Putamen (tissue), 1 donor: ENCODE measurements at regions not wholly inside any gene's neighbourhood (a gene's known extent, or its start where the extent isn't known, plus 50 kb on each side); places are given as distances from the start of the nearest gene placed in this dataset.

Source experiments
- DNase-seq: peaks from one replicate; pipeline ENCODE4 v3.0.0-alpha.2; 2016; ENCODE audit warnings: low spot score

DNA sequence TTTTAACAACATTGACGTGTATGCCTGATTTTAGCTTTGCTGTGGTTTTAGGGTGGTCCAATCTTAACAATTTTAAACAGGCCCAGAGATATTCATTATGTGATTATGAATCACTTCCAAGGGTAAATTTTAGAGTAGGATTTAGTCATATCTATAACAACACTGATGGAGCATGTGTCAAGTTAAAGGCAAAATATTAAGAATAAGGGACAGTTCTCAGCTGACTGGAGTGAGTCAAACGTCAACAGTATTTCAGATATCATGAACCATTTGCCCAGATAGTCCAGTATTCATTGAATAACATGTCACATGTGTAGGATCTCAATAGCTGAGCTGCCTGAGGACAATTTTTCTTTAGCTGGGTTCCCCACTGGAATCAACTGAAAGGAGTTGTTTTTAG, 61.3 kb upstream of the VCX2 start:
- no peak for DNase-seq

DNA sequence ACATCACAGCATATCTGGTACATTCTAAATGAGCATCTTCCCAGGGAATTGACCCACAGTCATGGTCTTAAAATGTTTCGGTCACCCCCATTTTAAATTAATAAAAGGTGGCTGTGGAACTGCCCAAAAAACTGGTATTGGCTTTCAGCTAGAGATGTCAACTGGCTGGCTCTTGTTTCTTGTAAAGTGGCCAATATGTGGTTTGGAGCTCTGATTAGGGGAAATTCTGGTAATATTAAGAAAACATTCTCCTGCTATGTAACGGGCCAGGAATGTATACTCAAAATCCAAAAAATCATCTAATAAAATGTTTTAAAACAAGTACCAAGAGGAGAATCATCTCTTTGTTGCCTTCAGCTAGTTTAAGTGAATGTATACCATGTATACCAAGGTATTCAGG, 62.0 kb upstream of the VCX2 start:
- DNase-seq = no peak

DNA sequence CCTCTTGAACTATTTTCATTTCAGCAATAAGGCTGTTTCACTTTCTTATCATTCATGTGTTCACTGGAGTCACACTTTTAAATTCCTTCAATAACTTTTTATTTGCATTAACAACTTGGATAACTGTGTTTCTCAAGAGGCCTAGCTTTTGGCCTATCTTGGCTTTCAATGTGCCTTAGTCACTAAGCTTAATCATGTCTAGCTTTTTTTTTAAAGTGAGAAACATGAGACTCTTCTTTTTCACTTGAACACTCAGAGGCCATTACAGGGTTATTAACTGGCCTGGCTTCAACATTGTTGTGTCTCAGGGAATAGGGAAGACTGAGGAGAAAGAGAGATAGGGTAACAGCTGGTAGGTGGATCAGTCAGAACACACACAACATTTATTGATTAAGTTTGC, 64.0 kb upstream of the VCX2 start:
- DNase-seq = no peak

DNA sequence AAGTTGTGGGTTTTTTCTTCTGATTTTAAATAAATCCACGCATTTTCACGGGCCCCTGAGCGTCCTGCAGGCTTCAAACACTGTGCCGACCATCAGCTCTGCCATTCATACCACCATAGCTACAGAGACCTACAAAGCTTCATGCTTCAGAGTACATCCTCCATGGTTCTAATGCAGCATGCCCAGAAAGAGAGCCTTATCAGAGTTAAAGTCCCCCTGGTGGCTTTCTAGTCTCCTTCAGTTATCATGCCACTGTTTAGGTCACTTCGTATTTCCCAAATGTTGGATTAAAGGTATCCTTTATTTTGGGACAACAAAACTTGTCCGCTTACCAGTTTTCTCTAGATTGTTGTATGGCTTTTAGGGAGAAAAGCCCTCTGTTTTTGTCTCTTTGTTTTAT, 66.7 kb upstream of the VCX2 start:
- DNase-seq = no peak

DNA sequence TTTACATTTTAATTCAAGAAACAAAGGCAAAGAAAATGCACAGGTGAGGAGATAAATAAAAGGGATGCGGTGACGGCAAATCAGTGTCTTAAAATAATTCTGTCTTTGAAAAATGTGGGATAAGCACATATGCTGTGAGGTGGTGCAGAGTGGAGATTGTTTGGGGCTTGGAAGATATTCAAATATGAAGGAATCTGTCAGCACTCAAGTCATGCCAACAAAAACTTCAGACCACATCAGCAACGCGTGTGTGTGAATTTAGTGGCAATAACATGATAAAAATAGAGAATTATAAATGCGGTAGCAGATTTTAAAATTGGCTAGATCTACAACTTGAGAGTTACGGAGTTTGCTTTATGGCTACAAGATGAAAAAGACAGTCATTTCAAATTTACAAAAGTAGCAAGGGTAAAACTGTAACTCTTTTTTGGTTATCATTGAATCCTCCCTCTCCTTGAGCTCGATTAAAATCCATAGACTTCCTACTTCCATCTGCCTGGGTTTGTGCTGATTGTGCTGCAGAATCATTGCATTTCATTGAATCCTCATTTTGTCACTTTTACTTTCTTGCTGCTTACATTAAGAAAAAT, 71.5 kb upstream of the VCX2 start:
- no peak for DNase-seq

DNA sequence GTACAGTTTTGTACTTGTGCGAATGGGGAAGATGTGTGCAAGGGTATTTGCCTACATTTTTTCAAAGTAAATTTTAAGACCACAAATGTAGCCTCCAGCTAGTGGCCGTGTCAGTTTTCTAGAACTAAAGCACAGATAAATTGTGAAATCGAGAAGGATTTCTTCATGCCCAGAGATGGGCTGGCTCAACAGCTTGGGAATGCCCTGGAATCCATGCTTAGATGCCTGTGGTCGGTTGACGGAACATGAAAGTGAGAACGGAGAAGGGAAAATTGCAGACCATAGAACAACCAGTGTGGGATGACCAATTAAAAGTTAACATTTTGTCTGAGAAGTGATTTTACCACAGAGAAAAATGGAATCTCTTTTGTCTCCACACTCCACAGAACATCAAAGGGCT, 73.2 kb upstream of the VCX2 start:
- DNase-seq = no peak

DNA sequence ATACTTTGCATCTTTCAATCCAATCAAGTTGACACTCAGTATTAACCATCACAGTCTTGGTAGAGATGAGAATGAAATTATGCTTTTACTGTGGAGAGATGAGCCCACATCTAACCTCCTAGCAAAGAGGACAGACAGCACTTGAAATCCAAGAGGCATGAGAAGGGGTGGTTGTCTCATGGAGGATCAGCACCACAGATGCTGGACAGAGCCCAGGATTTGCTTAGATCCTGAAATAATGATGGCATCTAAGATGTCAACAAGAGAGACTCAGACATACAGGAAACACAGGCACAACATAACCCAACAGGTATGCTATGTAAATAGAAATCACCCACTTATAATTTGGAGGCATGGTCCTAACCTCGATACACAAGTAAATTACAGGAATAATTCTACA, 74.3 kb upstream of the VCX2 start:
- no peak for DNase-seq

DNA sequence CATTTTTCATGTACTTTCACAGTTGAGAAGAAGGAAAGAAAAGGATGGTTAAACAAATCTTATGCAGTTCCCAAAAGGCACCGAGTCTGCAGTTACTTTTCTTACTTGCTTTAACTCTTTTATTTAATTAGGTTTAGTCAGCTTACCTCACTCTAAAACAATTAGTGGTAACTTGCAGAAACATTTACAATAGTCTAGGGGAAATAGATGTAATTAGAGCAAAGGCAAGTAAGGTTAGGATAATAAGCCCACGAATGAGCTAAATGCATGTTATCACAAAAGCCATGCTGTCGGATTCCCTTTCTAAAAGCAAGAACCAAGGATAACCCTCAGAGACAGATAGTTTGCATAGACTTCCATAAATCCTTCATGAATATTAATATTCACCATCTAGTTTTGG, 82.0 kb upstream of the VCX2 start:
- DNase-seq = no peak

DNA sequence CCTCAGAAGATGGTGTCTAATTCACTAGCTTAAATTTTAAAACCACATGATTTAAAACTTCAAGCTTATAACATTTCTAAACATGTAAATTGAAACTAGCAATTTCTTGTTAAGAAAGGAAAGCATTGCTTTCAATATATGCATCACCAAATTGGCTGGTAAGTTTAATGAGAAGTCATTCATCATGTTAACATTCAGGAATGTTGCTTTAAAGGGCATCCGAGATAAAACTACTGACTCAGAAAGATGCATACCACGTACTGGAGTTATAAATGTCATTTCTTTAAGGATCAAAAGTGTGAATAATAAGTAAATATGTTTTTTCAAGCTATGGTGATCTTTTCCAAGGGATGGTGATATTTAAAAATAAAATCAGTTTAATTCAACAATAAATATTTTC, 83.3 kb upstream of the VCX2 start:
- no peak for DNase-seq

DNA sequence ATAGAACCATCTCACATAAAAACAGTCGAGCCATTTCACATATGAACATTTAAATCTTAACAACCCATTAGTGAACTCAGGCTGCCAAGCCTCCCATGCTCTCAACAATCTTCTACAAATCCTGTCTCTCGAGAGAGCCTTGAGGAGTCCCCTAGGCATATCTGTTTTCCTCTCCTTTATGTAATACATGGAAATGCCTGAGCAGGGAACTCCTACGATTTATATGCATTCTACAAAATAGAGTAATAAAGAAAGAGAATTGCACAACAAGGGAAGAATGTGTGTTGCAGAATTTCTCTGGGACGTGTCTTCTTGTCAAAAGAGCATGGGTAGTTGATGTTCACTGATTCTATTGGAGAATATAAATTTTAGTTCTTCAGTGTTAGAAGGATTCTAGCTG, 101.8 kb upstream of the VCX2 start:
- DNase-seq = no peak

DNA sequence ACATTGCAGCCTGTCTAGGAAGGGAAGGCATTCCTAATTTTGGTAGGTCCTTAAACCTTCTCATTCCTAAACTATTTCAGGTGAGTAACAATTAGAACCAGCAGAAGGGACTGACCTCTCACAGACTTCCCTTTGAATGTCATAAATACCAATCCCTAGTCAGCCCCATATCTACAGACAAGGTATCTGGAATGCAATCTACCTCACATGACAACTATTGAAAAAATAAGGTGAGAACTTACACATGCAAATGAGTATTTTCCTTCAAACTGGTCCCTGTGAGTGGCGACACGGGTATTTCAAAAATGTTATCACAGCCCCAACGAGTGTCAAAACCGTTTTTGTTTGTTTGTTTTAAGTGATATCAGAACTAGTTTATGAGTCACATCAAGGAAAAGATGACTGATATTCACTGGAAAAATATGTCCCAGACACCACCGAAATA, 102.4 kb upstream of the VCX2 start:
- no peak for DNase-seq

DNA sequence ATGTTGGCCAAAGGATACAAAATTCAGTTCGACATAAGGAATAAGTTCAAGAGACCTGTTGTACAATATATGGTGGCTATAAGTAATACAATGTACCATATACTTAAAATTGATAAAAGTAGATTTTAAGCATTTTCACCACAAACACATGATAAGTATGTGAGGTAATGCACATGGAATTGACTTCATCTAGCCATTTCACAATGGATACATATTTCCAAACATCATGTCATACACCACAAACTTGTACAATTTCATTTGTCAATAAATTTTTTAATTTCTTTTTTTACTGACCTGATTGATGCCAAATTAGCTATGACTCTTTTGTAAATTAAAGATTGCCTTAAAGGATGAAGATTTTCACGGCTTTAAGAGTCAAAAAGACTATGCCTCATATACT, 103.1 kb upstream of the VCX2 start:
- no peak for DNase-seq

DNA sequence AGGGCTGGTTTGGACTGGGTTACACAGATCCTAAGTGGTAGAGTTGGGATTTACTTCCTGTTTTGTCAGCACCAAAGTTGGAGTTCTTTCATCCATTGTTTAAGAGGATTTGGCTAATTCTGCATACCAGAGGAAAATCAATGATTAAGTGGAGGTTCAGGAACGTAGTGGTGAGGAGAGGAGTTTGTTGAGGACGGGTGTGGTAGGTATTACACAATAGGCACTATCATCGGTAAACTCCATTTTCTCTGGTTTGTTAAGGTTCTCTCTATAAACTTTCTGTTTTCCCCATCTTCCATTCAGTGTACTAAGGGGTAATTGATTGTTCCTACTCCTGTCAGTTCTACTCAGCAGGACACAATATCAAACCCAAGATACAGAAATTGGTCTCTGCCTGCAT, 107.5 kb upstream of the VCX2 start:
- DNase-seq = no peak

DNA sequence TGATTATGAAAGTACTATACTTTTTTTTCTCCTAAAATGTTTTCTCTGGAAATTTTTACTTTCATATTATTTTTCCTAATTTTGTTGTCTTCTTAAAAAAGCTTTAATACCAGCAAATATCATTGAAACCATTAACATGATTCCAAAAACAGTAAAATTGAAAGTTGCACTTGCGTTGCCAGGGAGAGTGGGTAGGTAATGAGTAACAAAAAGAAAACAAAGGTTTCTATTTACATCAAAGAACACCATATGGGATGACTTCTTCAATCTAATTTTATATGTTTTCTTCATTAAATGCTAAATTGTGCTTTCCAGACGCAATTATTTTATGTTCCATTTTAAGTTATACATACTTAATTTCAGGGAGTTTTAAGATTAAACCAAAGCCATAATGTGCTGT, 108.3 kb upstream of the VCX2 start:
- no peak for DNase-seq

DNA sequence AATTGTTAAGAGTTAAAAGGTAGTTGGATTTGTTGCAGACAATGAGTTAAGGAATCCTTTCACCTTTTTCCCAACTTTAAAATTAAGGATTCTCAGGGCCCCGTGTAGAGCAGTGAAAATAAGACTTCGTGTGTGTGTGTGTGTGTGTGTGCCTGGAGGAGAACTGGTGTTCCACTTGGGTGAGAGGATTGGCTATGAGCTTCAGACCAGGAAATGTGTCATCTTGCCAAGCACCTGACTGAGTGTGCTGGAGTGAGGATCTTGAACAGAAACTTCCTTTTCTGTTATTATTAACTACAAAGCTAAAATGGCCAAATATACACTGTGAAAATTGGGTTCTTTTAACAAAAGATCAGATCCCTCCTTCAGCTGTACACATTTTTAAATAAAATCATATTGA, 113.1 kb upstream of the VCX2 start:
- no peak for DNase-seq

DNA sequence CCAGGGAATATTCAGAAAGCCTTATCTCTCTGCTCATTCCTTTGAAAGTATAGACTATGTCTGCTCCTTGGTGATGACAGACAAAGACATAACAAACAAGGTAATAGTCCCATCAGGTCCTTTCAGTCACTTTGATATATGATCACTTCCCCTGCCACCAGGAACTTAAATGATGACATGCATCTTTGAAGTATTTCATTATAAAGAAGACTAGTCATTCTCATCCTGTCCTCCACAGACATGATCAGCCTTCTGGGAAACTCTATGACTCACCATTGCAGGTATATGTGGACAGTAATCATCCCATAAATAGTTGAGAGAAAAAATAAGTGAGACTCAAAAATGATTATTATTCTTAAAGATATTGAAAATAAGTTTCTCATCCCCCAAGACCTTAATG, 117.5 kb upstream of the VCX2 start:
- no peak for DNase-seq

DNA sequence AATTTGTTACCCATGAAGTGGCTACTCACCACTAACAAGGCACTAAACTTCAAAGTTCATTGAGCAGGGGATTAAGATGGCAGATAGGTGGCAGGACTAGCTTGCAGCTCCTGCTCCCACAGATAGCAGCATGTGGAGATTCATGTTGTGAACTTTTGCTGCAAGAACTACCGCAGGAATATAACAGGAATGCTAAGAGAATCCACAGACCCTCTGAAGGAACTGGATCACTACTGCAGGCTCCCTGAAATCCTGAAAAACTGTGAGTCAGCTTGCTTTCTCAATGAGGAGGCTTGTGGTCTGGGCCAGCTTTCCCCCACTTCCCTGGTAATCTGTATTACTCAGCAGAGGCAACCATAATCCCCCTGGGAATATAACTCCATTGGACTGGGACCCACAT, 118.5 kb upstream of the VCX2 start:
- no peak for DNase-seq

DNA sequence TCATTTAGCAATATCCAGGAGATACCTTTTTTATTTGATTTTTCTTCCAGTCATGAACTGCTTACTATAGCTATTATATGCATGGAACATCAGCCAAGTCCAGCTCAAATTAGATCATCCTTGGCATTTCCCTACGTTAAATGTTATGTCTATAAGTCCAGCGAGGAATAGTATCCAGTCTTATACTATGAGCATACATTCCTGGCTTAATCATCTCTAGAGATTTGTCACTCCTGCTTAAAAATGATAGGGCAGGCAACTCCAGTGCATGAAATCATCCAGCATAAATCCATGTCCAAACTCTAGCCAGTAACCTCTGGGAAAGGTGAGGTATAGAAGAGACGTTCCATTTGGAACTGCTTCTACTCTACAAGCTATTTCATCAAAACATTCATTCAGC, 126.7 kb upstream of the VCX2 start:
- no peak for DNase-seq

DNA sequence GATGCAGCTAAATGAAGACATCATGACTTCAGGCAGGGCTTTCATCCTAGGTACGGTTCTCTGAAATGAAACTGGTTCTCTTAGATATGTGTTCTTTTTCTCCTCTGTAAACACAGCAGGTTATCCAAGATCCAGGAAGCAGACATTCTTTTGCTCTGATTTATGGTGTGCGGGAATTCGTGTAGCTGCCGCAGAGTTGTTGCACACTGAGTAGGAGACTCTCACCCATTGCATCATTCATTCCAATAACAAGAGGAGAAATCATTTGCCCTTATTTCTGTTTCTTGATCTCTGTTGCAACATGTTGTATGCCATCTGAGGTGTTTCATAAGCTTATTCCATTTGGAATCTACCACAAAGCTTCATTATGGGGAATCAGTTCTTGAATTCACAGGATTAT, 133.6 kb upstream of the VCX2 start:
- DNase-seq = no peak

DNA sequence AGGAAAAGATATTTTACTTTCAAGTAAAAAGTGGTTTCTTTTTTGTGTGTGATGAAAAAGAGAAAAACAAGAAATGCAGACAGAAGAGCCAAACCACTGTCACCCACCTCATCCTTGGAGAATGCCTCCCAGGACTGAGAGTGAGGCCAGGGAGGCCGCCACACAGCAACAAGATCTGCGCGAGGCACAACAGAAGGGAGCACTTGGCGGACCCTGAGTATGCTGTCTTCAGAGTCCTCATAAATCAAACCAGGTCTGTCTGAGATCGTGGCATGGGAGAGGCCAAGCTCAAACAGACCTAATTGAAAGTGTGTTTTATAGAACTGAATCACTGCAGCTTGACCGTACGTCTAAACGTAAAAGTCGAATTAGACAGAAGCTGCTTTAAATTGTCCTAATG, 134.3 kb upstream of the VCX2 start:
- no peak for DNase-seq

DNA sequence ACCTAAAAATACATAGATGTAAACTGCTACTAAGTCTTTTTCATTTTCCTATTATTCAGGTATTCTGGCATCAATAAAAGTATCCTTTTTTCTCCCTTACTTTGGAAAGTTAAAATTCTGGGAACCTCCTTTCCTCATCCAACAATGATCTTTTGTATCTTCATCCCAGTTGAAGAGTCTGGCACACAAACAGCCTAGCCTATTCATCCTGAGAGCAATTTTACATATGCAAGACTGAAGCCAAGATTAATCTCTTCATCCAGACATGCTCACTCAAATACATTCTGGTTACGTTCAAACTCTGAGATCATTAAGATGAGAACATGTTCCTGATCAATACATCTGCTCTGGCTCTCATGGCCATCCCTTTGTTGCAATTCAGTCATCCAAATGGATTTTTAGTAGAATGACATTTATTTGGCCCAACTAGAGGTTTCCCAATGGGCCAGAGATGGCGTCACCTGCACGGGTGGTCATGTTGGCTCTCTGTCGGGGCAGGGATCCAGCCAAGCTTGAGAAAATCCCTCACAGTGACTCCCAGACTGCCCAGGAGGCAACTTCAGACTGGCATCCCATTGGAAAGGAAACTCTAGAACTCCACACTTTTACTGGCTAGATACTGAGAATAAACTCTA, 135.3 kb upstream of the VCX2 start:
- peak; percentile 27 for DNase-seq

DNA sequence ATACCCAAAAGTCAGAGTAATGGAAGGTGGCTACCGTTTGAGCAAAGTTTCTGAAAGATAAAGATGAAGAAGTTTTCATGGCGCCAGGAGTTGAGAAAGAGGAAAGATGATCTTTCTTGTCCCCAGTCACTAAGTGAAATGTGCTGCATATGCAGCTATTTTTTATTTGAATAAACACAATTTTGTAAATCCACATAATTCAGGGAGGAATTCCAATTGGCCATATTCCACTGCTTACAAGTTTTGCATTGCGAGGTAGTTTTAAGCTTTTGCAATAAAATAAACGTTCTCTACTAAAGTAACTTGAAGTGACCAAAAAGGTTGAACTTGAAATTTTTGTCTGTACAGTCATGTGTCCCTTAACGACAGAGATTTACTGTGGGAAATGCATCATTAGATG, 139.3 kb upstream of the VCX2 start:
- no peak for DNase-seq

DNA sequence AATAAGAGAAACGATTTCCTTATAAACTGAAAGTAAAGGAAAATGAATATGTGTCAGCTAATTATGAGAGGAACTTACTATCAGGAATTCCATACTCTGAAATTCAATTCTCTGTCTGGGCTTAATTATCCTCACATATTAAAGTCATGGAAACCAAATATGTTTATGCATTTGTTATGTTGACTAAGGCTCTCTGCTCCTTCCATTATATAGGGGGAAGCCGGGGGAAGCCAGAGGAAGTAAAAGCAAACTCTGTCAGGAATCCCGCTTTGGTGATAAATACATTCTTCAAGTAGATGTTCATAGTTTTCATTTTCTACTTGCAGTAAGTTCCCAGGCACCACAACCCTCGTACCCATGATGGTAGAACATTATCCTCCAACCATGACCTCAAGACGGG, 142.8 kb upstream of the VCX2 start:
- DNase-seq = no peak

DNA sequence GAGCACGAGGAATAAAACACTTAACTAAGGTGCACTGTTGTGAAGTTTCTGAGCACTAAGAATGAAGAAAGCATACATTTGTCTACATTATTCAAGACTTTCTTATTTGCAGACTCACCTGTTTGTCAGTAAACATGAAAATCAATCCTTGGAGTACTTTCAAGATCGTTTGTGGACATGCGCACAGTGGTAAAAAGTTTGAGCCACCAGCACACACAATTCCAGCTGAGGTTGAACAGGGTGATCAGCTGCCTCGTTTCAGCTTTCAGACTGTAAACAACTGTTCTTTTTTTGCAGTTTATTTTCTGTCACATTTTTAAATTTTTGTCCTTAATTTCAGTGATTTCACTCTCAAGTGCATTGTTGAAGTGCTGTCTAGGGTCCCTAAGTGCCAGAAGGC, 143.8 kb upstream of the VCX2 start:
- DNase-seq = no peak

DNA sequence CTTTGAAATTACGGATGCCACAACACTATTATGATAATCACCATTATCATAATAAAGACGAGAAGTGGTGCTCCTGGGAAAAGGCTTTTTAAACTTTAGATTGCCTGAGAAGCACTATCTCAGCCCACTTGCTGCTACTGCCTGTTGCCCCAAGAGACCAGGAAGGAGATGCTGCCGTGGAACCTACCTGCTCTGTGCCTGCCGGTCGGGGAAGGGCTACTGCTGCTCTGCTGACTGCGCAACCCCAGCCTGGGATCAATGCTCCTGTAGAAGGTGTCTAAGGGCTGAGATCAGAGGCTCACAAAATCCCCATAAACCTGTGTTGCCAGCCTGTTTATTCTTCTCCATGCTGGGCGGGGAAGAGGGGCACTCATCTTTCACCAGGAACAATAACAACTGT, 145.3 kb upstream of the VCX3B start:
- DNase-seq = no peak
